Epithelial cell of esophagus (primary cell): ENCODE measurements at regions not wholly inside any gene's neighbourhood (a gene's known extent, or its start where the extent isn't known, plus 50 kb on each side); places are given as distances from the start of the nearest gene placed in this dataset.
A peak's percentile ranks its signal among the peaks of the same experiment; 100 is the strongest.

ENCODE experiments used
- DNase-seq: peaks from one replicate; pipeline ENCODE4 v3.0.0; 2010; ENCODE audit warnings: low read depth
- H3K4me3 ChIP-seq: 2 replicates; pipeline ENCODE4 v1.5.1; 2011; ENCODE audit warnings: mild to moderate bottlenecking, low read length, control low read depth
- TF ChIP-seq, protein P1 (sequence below): IDR thresholded peaks from 2 replicates; pipeline ENCODE4 v1.5.1; 2011; ENCODE audit warnings: low read depth, mild to moderate bottlenecking, low read length, control low read depth, inconsistent platforms; ENCODE audit not compliant: insufficient read depth; ENCODE audit errors: missing control alignments

DNA sequence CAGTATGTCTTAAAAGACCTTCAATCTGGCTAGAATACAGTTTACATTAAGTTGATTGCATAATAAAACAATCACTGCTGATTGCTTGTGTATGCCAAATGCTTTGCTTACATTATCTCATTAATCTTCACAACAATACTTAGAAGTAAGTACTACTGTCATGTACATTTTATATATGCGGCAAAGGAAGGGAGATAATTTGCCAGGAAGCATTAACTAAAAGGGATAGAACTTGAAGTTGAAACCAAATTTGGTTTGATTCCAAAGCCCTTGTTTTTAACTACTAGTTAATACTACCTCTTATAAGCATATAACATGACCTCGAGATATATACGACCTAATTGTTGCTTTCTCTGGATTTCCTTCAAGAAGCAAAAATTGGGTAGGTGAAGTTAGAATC is 155.8 kb downstream of the NTMT2 start:
- no peak overlapping the region for H3K4me3 ChIP-seq
- TF ChIP-seq, protein P1, sequence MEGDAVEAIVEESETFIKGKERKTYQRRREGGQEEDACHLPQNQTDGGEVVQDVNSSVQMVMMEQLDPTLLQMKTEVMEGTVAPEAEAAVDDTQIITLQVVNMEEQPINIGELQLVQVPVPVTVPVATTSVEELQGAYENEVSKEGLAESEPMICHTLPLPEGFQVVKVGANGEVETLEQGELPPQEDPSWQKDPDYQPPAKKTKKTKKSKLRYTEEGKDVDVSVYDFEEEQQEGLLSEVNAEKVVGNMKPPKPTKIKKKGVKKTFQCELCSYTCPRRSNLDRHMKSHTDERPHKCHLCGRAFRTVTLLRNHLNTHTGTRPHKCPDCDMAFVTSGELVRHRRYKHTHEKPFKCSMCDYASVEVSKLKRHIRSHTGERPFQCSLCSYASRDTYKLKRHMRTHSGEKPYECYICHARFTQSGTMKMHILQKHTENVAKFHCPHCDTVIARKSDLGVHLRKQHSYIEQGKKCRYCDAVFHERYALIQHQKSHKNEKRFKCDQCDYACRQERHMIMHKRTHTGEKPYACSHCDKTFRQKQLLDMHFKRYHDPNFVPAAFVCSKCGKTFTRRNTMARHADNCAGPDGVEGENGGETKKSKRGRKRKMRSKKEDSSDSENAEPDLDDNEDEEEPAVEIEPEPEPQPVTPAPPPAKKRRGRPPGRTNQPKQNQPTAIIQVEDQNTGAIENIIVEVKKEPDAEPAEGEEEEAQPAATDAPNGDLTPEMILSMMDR = no peak
- no peak for DNase-seq

DNA sequence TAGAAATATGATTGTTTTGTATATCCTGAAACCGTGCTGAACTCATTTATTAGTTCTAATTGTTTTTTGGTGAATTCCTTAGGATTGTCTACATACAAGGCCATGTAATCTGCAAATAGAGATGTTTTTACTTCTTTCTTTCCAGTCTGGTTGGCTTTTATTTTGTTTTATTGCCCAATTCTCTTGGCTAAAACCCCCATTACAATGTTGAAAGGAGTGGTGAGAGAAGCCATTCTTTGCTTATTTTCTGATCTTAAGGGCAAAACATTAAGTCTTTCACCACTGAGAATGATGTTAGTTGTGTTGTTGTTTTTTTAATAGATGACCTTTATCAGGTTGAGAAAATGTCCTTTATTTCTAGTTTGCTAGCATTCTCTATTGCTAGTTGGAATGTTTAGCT is 157.3 kb downstream of the NTMT2 start:
- H3K4me3 ChIP-seq = no peak overlapping the region
- TF ChIP-seq, protein P1 = no peak
- no peak for DNase-seq

DNA sequence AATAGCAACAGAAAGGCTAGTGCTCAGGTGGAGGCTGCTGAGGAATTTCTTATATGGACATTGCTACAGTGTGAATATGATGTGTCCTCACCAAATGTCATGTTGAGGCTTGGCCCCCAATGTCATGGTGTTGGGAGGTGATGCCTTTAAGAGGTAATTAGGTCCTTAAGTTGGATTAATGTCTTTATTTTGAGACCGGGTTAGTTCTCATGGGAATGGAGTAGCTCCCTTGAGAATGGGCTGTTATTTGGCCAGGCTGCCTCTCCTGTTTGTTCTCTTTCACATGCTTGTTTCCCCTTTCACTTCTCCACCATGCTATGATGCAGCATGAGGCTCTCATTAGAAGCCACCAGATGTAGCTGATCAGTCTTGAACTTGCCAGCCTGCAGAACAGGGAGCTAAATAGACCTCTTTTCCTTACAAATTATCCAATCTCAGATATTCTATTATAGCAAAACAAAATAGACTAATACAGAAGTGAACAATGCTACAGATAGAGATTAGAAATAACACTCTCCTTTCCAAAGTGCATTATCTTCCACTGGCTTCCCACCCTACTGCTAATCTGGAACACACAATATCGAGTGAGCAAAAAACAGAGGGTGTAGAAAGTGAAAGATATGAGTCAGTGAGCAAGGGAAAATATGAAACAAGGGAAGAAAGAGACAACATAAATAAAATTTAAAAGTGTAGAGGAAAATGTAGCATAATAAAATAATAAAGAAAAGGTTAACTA is 160.2 kb downstream of the NTMT2 start:
- H3K4me3 ChIP-seq = no peak overlapping the region
- TF ChIP-seq, protein P1 = no peak
- DNase-seq = no peak

DNA sequence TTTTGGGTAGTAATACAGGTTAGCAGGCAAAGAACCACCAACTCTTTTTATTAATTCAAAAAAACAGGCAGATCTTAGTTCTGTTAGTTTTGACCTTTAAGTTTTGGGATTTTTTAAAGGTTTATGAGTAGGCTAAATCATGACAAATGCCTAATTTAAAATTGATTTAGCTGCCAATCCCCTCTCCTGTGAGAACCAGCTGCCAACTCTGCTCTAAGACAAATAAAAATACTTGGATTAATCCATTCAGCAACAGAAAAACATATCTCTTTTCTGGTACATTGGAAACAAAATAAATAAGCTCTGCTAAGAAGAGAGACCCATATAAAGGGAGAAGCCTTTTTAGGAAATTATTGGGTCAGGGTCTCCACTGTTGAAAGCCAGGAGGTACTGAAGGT is 160.8 kb downstream of the NTMT2 start:
- TF ChIP-seq, protein P1 = no peak
- no peak for DNase-seq
- H3K4me3 ChIP-seq = no peak overlapping the region

DNA sequence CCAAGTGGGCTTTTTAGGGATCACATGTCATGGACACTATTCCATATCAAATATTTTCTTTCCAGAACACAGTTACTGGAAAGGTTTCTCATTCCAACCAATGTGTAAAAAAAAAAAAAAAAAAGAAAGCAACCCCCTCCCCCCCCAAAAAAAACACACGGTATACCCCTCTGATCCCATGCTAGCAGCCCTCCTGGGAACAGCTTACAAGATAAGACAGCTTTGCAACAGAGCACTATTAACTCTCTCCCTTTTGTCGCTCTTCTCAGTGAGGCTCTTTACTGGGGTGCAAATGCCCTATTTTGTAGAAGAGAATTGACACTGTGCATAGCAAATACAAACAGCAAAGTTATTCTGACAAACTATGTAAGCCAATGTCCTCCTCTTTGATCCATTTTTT is 161.2 kb downstream of the NTMT2 start:
- H3K4me3 ChIP-seq = no peak overlapping the region
- TF ChIP-seq, protein P1 = no peak
- no peak for DNase-seq

DNA sequence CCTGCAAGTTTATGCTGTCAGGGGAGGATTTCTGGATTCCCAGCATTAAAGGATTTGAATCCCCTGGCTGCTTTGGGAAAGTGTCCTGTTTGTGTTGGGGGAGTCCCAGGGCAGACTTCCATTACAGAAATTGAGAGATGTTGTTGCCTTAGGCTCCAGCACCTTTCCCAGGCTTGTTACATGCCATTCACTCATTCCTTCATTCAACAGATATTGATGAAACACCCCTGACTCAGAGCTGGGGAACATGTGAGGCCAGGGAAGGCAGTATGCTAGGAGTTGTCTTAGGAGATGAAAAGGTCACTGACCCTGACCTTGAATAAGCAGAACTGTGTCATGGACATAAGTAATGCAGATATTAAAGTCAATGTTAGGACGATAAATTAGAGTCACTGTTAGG is 161.7 kb downstream of the NTMT2 start:
- TF ChIP-seq, protein P1 = no peak
- peak; percentile 64 for DNase-seq
- no peak overlapping the region for H3K4me3 ChIP-seq

DNA sequence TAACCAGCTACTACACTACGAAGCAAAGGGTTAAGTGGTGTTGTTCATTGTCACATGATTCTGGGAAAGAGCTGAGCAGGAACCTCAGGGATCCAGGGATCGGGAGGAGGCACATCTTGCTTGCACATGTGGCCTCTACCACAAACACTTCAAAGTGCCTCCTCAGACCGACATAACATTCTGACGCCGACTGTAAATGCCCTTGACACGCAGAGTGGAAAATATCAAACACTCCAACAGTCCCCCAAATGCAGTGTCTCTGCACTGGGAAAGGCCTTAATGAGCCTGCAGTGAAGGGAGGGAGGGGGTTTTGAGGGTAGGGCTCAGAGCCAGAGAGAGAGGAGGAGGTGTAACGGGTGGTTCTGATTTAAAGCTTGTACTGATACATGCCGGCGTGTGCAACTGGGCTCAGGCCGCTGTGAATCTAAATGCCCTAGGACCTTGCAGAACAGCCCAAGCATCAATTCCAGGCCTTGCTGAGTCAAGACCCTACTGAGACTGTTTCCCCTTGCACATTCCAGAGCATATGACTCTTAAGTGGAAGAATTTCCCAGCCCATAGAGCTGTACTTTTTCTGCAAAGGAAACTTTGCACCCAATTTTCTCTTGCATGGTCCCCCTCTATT is 163.7 kb downstream of the NTMT2 start:
- no peak overlapping the region for H3K4me3 ChIP-seq
- peak; percentile 41 for DNase-seq
- TF ChIP-seq, protein P1 = no peak
